ENCODE measurements at regions not wholly inside any gene's neighbourhood (a gene's known extent, or its start where the extent isn't known, plus 50 kb on each side); places are given as distances from the start of the nearest gene placed in this dataset.

- peaks cover 42% of the 10 kb centered on the region for H3F3A ChIP-seq (replicated peaks; ENCODE audit: insufficient read depth)
These were observed 77.2 kb upstream of the PPARA start for GRCh38 chr22:46072981-46073682.

GRCh38 chr22:46073683-46074504 lies 76.4 kb upstream of the PPARA start:
- H3F3A ChIP-seq (replicated peaks; ENCODE audit: insufficient read depth), result peaks cover 37% of the 10 kb centered on the region
- peak overlapping the region; percentile 96 to 100 for H3K27ac ChIP-seq (ENCODE audit: low read depth in 2 of 2, low read length in 1 of 2)
- 2% methylated on average over 27 of the region's 28 CpGs for WGBS (ENCODE audit: low lambda C conversion rate)
- peaks cover 66% of the 10 kb centered on the region for H4K20me1 ChIP-seq (ENCODE audit: insufficient read depth)
- TF ChIP-seq MEF2A (IDR thresholded peaks at IDR 0.05; ENCODE audit: borderline replicate concordance, low read depth), result no peak
- no peak for TF ChIP-seq RAD21 (IDR thresholded peaks at IDR 0.05; ENCODE audit: low read length)
- TF ChIP-seq USF1 (IDR thresholded peaks at IDR 0.05; ENCODE audit: borderline replicate concordance, low read depth), result no peak
- no peak for TF ChIP-seq PBX3 (IDR thresholded peaks at IDR 0.05)
- peak; percentile 50; the same call in 1 of the 2 replicates for TF ChIP-seq MAX (IDR thresholded peaks at IDR 0.05; ENCODE audit: low read depth)
- no peak for TF ChIP-seq ELF1 (IDR thresholded peaks at IDR 0.05)
- TF ChIP-seq IRF3 (IDR thresholded peaks at IDR 0.05; ENCODE audit: low read depth, low read length), result no peak
- TF ChIP-seq JUND (IDR thresholded peaks at IDR 0.05), result no peak
- 0 out of 2 replicates have a peak, but pooled peaks have one; percentile 17 for TF ChIP-seq SIN3A (IDR thresholded peaks at IDR 0.05; ENCODE audit: borderline replicate concordance, low read depth, low read length)
- no peak; the same call in 1 of the 2 replicates for TF ChIP-seq POLR2AphosphoS5 (IDR thresholded peaks at IDR 0.05; ENCODE audit: low read depth, low read length)
- TF ChIP-seq EP300 (IDR thresholded peaks at IDR 0.05; ENCODE audit: borderline replicate concordance in 1 of 2, low read depth in 1 of 2, low read length in 1 of 2), result no peak
- no peak for TF ChIP-seq FOSL2 (IDR thresholded peaks at IDR 0.05; ENCODE audit: borderline replicate concordance, low read depth)
- no peak overlapping the region for H2AFZ ChIP-seq (ENCODE audit: low read depth)
- H3K36me3 ChIP-seq (replicated peaks in 1 of 2; ENCODE audit: control insufficient read depth in 1 of 2, insufficient read depth in 2 of 2, low read length in 1 of 2), result peaks cover 49 to 58% of the 10 kb centered on the region in 2 experiments
- peak overlapping the region; percentile 90 to 92 for H3K4me3 ChIP-seq (ENCODE audit: low read depth in 2 of 2, low read length in 1 of 2)
- peak overlapping the region; percentile 100 for H3K9ac ChIP-seq
- ChIA-PET CTCF (interaction anchor here (0.7 to 10.7 kb wide), 14 partner anchors 8 to 79 kb away, joined by 3 to 73 read pairs (median 4); no protein-coding TSS in a partner anchor), POLR2A (interaction anchor here (1.0 to 7.6 kb wide), 13 partner anchors 8 to 80 kb away, joined by 3 to 83 read pairs (median 11); no protein-coding TSS in a partner anchor)
- no peak for DNase-seq
- H3K4me1 ChIP-seq (ENCODE audit: control insufficient read depth in 1 of 2, insufficient read depth in 2 of 2, low read depth in 1 of 2, low read length in 1 of 2), result peaks cover under 1 to 45% of the 10 kb centered on the region in 2 experiments; a peak in 3 of 4 replicates
- no peaks in the 10 kb centered on the region for H3K9me3 ChIP-seq
- peaks cover 89% of the 10 kb centered on the region for H3K79me2 ChIP-seq (ENCODE audit: insufficient read depth)
- no peaks in the 10 kb centered on the region for H3K27me3 ChIP-seq (ENCODE audit: insufficient read depth)
- H3K9me2 ChIP-seq, result no peaks in the 10 kb centered on the region
- peak overlapping the region; percentile 99 for H3K4me2 ChIP-seq

More at GRCh38 chr22:46072981-46073682, 77.2 kb upstream of the PPARA start:
- Histone ChIP-seq H3K36me3 (replicated peaks in 1 of 2; ENCODE audit: control insufficient read depth in 1 of 2, insufficient read depth in 2 of 2, low read length in 1 of 2) (peaks cover 43 to 50% of the 10 kb centered on the region in 2 experiments), H4K20me1 (ENCODE audit: insufficient read depth) (peaks cover 58% of the 10 kb centered on the region), H3K4me3 (ENCODE audit: low read depth in 2 of 2, low read length in 1 of 2) (peak overlapping the region; percentile 90 to 92), H3K4me1 (ENCODE audit: control insufficient read depth in 1 of 2, insufficient read depth in 2 of 2, low read depth in 1 of 2, low read length in 1 of 2) (peaks cover 4 to 39% of the 10 kb centered on the region in 2 experiments; a peak in 3 of 4 replicates), H3K79me2 (ENCODE audit: insufficient read depth) (peaks cover 89% of the 10 kb centered on the region), H3K27ac (ENCODE audit: low read depth in 2 of 2, low read length in 1 of 2) (peak overlapping the region; percentile 96 to 100), H3K9ac (peak overlapping the region; percentile 100), H2AFZ (ENCODE audit: low read depth) (no peak overlapping the region), H3K27me3 (ENCODE audit: insufficient read depth) (no peaks in the 10 kb centered on the region), H3K9me2 (no peaks in the 10 kb centered on the region), H3K9me3 (no peaks in the 10 kb centered on the region), H3K4me2 (peak overlapping the region; percentile 99)
- ChIA-PET CTCF (interaction anchor here (0.8 to 10.7 kb wide), 15 partner anchors 9 to 78 kb away, joined by 3 to 73 read pairs (median 4); no protein-coding TSS in a partner anchor), POLR2A (interaction anchor here (0.6 to 7.6 kb wide), 15 partner anchors 8 to 79 kb away, joined by 3 to 83 read pairs (median 9); no protein-coding TSS in a partner anchor)
- DNase-seq, result no peak
- TF ChIP-seq SMC3 (IDR thresholded peaks at IDR 0.05; ENCODE audit: low read depth, low read length), result no peak
- no peak for TF ChIP-seq TEAD4 (IDR thresholded peaks at IDR 0.05; ENCODE audit: borderline replicate concordance, insufficient read depth)
- TF ChIP-seq USF1 (IDR thresholded peaks at IDR 0.05; ENCODE audit: borderline replicate concordance, low read depth), result no peak
- peak; percentile 17; the same call in 1 of the 2 replicates for TF ChIP-seq TAF1 (IDR thresholded peaks at IDR 0.05; ENCODE audit: borderline replicate concordance, low read depth, low read length)
- WGBS (ENCODE audit: low lambda C conversion rate), result 1% methylated on average over 16 of the region's 16 CpGs
